Choroid plexus epithelial cell (primary cell): ENCODE measurements at regions not wholly inside any gene's neighbourhood (a gene's known extent, or its start where the extent isn't known, plus 50 kb on each side); places are given as distances from the start of the nearest gene placed in this dataset.

Experiments used
- DNase-seq: peaks from one replicate; pipeline ENCODE4 v3.0.0-alpha.2; 2010; ENCODE audit warnings: low read depth
- H3K4me3 ChIP-seq: 2 replicates; pipeline ENCODE4 v1.5.1; 2011; ENCODE audit warnings: low read depth, mild to moderate bottlenecking, control low read depth, low read length, moderate library complexity
- CTCF ChIP-seq: conservative IDR thresholded peaks from 2 replicates; pipeline ENCODE4 v1.5.1; 2011; ENCODE audit warnings: low read depth, mild to moderate bottlenecking, control low read depth, inconsistent platforms, low read length, moderate library complexity

- DNase-seq, result no peak
- H3K4me3 ChIP-seq, result no peak overlapping the region
- TF ChIP-seq CTCF, result no peak
These were observed 538.2 kb upstream of the EYS start for GRCh38 chr6:66245231-66245630.

GRCh38 chr6:66238851-66239250, 531.8 kb upstream of the EYS start:
- no peak for TF ChIP-seq CTCF
- H3K4me3 ChIP-seq, result no peak overlapping the region
- peak; percentile 2 for DNase-seq

- TF ChIP-seq CTCF, result no peak
- no peak overlapping the region for H3K4me3 ChIP-seq
- DNase-seq, result no peak
These were observed 525.9 kb upstream of the EYS start for GRCh38 chr6:66232890-66233289.

GRCh38 chr6:66230591-66230990, 523.6 kb upstream of the EYS start:
- TF ChIP-seq CTCF, result no peak
- H3K4me3 ChIP-seq, result no peak overlapping the region

GRCh38 chr6:66226109-66226508, 519.1 kb upstream of the EYS start:
- TF ChIP-seq CTCF, result no peak
- no peak overlapping the region for H3K4me3 ChIP-seq
- DNase-seq, result no peak

More at GRCh38 chr6:66230591-66230990, 523.6 kb upstream of the EYS start:
- DNase-seq, result peak; percentile 4

- TF ChIP-seq CTCF, result no peak
- peak; percentile 5 for DNase-seq
- H3K4me3 ChIP-seq, result no peak overlapping the region
These were observed 503.9 kb upstream of the EYS start for GRCh38 chr6:66210964-66211363.

GRCh38 chr6:66200390-66200789, 493.4 kb upstream of the EYS start:
- H3K4me3 ChIP-seq, result no peak overlapping the region
- DNase-seq, result no peak
- TF ChIP-seq CTCF, result no peak
